Keratinocyte (primary cell): ENCODE measurements at regions not wholly inside any gene's neighbourhood (a gene's known extent, or its start where the extent isn't known, plus 50 kb on each side); places are given as distances from the start of the nearest gene placed in this dataset.

Experiments used
- CTCF ChIP-seq, 3 experiments: IDR thresholded peaks in 1 of 3; conservative IDR thresholded peaks in 1 of 3; optimal IDR thresholded peaks in 1 of 3; 2 replicates in 2 of 3; 3 replicates in 1 of 3; pipeline versions ENCODE3 to v1.5.1; 2011; ENCODE audit warnings: low read length in 3 of 3, mild to moderate bottlenecking in 3 of 3, moderate library complexity in 2 of 3, control low read depth in 1 of 3, inconsistent platforms in 1 of 3; ENCODE audit not compliant: insufficient read depth in 2 of 3; ENCODE audit errors: extremely low read depth in 1 of 3
- EZH2 ChIP-seq: IDR thresholded peaks from one replicate; pipeline ENCODE4 v1.6.1; 2012; ENCODE audit warnings: inconsistent platforms, mild to moderate bottlenecking, low read length, moderate library complexity

- TF ChIP-seq CTCF (optimal IDR thresholded peaks at IDR 0.05 in 1 of 3, IDR thresholded peaks at IDR 0.05 in 1 of 3, conservative IDR thresholded peaks at IDR 0.05 in 1 of 3; ENCODE audit: extremely low read depth in 1 of 3, insufficient read depth in 2 of 3, low read length in 3 of 3) (no peak), EZH2 (no peak)
Measured at GRCh38 chr2:150571121-150571520, 83.7 kb upstream of the RND3 start.
